ENCODE measurements at regions not wholly inside any gene's neighbourhood (a gene's known extent, or its start where the extent isn't known, plus 50 kb on each side); places are given as distances from the start of the nearest gene placed in this dataset.

DNA sequence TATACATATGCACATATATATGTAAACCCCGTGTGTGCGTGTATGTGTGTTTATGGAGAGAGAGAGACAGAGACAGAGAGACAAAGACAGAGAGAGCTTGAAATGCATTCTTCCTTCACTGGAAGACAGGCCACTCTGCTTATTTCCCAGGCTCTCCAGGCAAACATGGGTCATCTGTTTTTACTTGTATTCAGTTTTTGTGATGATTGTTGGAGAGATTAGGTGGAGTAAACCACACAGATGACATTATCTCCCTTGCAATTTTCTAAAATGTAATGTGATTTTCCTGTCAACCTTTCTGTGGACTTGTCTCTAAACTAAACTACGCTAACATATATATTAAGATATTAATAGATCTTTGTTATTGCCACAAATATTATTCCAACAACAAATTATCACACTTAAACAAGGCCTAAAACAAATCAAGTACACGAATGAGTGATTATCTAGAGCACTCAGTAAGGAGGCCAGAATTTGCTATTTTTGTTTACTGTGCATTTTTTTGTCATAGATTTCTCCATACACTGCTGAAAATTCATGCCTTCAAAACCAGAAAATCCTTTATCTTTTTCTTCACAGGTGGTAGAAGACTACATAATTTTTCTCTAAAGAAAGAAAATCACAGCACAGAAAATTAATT, 251.8 kb upstream of the SLIT2 start:
- no peak for TF ChIP-seq PPARA (CRISPR knock-in tag; IDR thresholded peaks at IDR 0.05; ENCODE audit: borderline replicate concordance)
- TF ChIP-seq ZFP3 (CRISPR knock-in tag; IDR thresholded peaks at IDR 0.05), result no peak
- TF ChIP-seq ESRRG (CRISPR knock-in tag; IDR thresholded peaks at IDR 0.05), result no peak
- TF ChIP-seq, protein P1, sequence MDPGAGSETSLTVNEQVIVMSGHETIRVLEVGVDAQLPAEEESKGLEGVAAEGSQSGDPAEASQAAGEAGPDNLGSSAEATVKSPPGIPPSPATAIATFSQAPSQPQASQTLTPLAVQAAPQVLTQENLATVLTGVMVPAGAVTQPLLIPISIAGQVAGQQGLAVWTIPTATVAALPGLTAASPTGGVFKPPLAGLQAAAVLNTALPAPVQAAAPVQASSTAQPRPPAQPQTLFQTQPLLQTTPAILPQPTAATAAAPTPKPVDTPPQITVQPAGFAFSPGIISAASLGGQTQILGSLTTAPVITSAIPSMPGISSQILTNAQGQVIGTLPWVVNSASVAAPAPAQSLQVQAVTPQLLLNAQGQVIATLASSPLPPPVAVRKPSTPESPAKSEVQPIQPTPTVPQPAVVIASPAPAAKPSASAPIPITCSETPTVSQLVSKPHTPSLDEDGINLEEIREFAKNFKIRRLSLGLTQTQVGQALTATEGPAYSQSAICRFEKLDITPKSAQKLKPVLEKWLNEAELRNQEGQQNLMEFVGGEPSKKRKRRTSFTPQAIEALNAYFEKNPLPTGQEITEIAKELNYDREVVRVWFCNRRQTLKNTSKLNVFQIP (CRISPR knock-in tag; IDR thresholded peaks at IDR 0.05; ENCODE audit: borderline replicate concordance, low read depth), result no peak
- TF ChIP-seq, protein P2, sequence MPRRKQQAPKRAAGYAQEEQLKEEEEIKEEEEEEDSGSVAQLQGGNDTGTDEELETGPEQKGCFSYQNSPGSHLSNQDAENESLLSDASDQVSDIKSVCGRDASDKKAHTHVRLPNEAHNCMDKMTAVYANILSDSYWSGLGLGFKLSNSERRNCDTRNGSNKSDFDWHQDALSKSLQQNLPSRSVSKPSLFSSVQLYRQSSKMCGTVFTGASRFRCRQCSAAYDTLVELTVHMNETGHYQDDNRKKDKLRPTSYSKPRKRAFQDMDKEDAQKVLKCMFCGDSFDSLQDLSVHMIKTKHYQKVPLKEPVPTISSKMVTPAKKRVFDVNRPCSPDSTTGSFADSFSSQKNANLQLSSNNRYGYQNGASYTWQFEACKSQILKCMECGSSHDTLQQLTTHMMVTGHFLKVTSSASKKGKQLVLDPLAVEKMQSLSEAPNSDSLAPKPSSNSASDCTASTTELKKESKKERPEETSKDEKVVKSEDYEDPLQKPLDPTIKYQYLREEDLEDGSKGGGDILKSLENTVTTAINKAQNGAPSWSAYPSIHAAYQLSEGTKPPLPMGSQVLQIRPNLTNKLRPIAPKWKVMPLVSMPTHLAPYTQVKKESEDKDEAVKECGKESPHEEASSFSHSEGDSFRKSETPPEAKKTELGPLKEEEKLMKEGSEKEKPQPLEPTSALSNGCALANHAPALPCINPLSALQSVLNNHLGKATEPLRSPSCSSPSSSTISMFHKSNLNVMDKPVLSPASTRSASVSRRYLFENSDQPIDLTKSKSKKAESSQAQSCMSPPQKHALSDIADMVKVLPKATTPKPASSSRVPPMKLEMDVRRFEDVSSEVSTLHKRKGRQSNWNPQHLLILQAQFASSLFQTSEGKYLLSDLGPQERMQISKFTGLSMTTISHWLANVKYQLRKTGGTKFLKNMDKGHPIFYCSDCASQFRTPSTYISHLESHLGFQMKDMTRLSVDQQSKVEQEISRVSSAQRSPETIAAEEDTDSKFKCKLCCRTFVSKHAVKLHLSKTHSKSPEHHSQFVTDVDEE (CRISPR knock-in tag; IDR thresholded peaks at IDR 0.05), result peak; percentile 58; the same call in 1 of the 2 replicates
- TF ChIP-seq, protein P3, sequence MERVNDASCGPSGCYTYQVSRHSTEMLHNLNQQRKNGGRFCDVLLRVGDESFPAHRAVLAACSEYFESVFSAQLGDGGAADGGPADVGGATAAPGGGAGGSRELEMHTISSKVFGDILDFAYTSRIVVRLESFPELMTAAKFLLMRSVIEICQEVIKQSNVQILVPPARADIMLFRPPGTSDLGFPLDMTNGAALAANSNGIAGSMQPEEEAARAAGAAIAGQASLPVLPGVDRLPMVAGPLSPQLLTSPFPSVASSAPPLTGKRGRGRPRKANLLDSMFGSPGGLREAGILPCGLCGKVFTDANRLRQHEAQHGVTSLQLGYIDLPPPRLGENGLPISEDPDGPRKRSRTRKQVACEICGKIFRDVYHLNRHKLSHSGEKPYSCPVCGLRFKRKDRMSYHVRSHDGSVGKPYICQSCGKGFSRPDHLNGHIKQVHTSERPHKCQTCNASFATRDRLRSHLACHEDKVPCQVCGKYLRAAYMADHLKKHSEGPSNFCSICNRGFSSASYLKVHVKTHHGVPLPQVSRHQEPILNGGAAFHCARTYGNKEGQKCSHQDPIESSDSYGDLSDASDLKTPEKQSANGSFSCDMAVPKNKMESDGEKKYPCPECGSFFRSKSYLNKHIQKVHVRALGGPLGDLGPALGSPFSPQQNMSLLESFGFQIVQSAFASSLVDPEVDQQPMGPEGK (CRISPR knock-in tag; IDR thresholded peaks at IDR 0.05; ENCODE audit: borderline replicate concordance), result no peak
- no peak for TF ChIP-seq RARB (CRISPR knock-in tag; IDR thresholded peaks at IDR 0.05)
- TF ChIP-seq ARNTL (CRISPR knock-in tag; IDR thresholded peaks at IDR 0.05; ENCODE audit: borderline replicate concordance, low read depth), result no peak
- no peak for TF ChIP-seq ZNF70 (CRISPR knock-in tag; IDR thresholded peaks at IDR 0.05)
- TF ChIP-seq, protein P4, sequence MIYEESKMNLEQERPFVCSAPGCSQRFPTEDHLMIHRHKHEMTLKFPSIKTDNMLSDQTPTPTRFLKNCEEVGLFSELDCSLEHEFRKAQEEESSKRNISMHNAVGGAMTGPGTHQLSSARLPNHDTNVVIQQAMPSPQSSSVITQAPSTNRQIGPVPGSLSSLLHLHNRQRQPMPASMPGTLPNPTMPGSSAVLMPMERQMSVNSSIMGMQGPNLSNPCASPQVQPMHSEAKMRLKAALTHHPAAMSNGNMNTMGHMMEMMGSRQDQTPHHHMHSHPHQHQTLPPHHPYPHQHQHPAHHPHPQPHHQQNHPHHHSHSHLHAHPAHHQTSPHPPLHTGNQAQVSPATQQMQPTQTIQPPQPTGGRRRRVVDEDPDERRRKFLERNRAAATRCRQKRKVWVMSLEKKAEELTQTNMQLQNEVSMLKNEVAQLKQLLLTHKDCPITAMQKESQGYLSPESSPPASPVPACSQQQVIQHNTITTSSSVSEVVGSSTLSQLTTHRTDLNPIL (CRISPR knock-in tag; IDR thresholded peaks at IDR 0.05; ENCODE audit: low read depth), result no peak
- peak; percentile 83; the same call in 1 of the 2 replicates for TF ChIP-seq TCF4 (CRISPR knock-in tag; IDR thresholded peaks at IDR 0.05; ENCODE audit: borderline replicate concordance)
- TF ChIP-seq OSR1 (CRISPR knock-in tag; IDR thresholded peaks at IDR 0.05), result no peak

Measured in SK-N-SH treated with all-trans-retinoic acid at 6 μM for 48 hours (cell line).